Activated CD4-positive, alpha-beta memory T cell treated with anti-CD3 and anti-CD28 coated beads for 36 hours (primary cell): ENCODE measurements at regions not wholly inside any gene's neighbourhood (a gene's known extent, or its start where the extent isn't known, plus 50 kb on each side); places are given as distances from the start of the nearest gene placed in this dataset.
"Not testable (repeated sequence)": the region's sequence is repeated elsewhere in the genome, so short reads cannot be mapped to it uniquely, and the experiment has no call there.

Experiments used
- CTCF ChIA-PET: fragments of 350-600 bp; sonication (Branson Sonifier 250); formaldehyde crosslinking; loops from one replicate; lab custom pipeline; 2021; ENCODE audit warnings: antibody characterized with exemption, inconsistent platforms; lab: Charles Lee
- POLR2A ChIA-PET: fragments of 350-600 bp; sonication (Branson Sonifier 250); formaldehyde crosslinking; loops from one replicate; lab custom pipeline; 2021; ENCODE audit warnings: antibody characterized with exemption; lab: Charles Lee
- DNase-seq: peaks from one replicate; pipeline ENCODE4 v3.0.0-alpha.2; 2020
- H3K27ac Mint-ChIP-seq: one replicate; pipeline ENCODE4 v1.8.0; 2021; ENCODE audit warnings: mixed read lengths
- H3K27me3 Mint-ChIP-seq: one replicate; pipeline ENCODE4 v1.8.0; 2021; ENCODE audit warnings: mixed read lengths
- H3K36me3 Mint-ChIP-seq: one replicate; pipeline ENCODE4 v1.8.0; 2021; ENCODE audit warnings: mixed read lengths
- H3K4me1 Mint-ChIP-seq: one replicate; pipeline ENCODE4 v1.8.0; 2021; ENCODE audit warnings: low read depth, mixed read lengths
- H3K4me3 Mint-ChIP-seq: one replicate; pipeline ENCODE4 v1.8.0; 2021; ENCODE audit warnings: mild to moderate bottlenecking, mixed read lengths
- H3K9me3 Mint-ChIP-seq: one replicate; pipeline ENCODE4 v1.8.0; 2021; ENCODE audit warnings: mixed read lengths
- intact Hi-C: fragments of 100-400 bp; cut with micrococcal nuclease; formaldehyde crosslinking; loops from one replicate; pipeline ENCODE4 v1.15.1; 2023

DNA sequence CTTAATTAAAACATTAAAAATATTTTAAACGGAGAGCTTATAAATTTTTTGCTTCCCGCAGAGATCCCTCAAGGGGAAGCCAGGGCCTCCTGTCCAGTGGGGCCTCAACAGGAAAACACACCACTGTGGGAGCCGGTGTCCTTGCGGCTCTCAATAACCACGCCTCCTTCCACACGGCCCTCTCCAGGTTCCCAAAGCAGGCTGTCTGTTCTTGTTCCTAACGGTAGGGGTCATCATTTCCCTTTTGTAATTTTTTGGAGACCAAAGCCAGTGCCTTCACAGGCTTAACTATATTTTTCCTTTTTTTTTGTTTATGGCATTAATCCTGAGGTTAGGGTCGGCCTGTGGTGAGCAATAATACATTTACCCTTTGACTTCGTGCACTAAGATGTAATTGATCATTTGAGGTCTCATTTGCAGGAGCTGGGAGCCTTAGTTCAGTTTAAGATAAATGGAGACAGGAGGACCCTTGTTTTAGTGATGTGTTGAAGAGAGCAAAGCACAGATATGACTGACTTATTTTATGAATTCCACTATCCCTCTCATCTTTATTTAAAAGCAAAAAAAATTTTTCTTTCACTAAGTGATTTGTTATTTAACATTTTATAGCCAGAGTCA, 77.5 kb upstream of the N4BP1 start:
- peak; percentile 51 for DNase-seq
- peaks cover 1% of the 10 kb centered on the region for H3K36me3 Mint-ChIP-seq
- no peaks in the 10 kb centered on the region for H3K9me3 Mint-ChIP-seq
- peaks cover 12% of the 10 kb centered on the region for H3K27me3 Mint-ChIP-seq
- ChIA-PET POLR2A (no interaction called here), CTCF (interaction anchor here (0.6 to 0.8 kb wide), 4 partner anchors 18 to 914 kb away, joined by 3 to 7 read pairs (median 3); no protein-coding TSS in a partner anchor)
- no peaks in the 10 kb centered on the region for H3K4me1 Mint-ChIP-seq
- H3K27ac Mint-ChIP-seq = no peak overlapping the region
- H3K4me3 Mint-ChIP-seq = no peak overlapping the region
- intact Hi-C loops = loop anchor here (1.0 kb wide), 1 partner anchor 663 kb away; no protein-coding TSS in a partner anchor

GRCh38 chr16:48684148-48684547, 74.2 kb upstream of the N4BP1 start:
- H3K9me3 Mint-ChIP-seq = no peaks in the 10 kb centered on the region
- peaks cover 16% of the 10 kb centered on the region for H3K27me3 Mint-ChIP-seq
- H3K36me3 Mint-ChIP-seq = peaks cover 1% of the 10 kb centered on the region
- CTCF ChIA-PET = no interaction called here
- H3K27ac Mint-ChIP-seq = no peak overlapping the region
- no peak overlapping the region for H3K4me3 Mint-ChIP-seq
- DNase-seq = no peak
- intact Hi-C loops = no loop called here
- H3K4me1 Mint-ChIP-seq = no peaks in the 10 kb centered on the region
- POLR2A ChIA-PET = no interaction called here

DNA sequence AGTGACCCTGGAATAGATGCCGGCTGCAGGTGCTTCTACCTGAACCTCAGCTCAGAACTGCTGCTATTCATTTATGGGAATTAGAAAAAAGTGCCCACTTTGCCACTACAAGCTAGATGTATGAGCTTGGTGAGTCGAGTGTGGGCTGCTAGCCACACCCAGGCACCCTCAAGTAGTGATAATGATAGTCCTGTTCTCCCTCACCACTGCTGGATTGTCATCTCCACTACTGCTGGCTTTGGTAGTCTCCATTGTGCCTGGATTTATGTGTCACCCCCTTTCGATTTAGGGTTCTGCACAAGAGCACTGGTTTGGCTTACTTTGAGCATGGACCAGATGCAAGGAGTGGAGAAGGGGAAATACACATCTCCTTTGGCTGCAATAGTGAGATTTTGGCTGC, 73.0 kb upstream of the N4BP1 start:
- H3K4me3 Mint-ChIP-seq = no peak overlapping the region
- DNase-seq = no peak
- H3K27me3 Mint-ChIP-seq = peaks cover 16% of the 10 kb centered on the region
- H3K4me1 Mint-ChIP-seq = no peaks in the 10 kb centered on the region
- no peaks in the 10 kb centered on the region for H3K9me3 Mint-ChIP-seq
- intact Hi-C loops = no loop called here
- peaks cover 1% of the 10 kb centered on the region for H3K36me3 Mint-ChIP-seq
- no peak overlapping the region for H3K27ac Mint-ChIP-seq
- CTCF ChIA-PET = no interaction called here
- POLR2A ChIA-PET = no interaction called here

DNA sequence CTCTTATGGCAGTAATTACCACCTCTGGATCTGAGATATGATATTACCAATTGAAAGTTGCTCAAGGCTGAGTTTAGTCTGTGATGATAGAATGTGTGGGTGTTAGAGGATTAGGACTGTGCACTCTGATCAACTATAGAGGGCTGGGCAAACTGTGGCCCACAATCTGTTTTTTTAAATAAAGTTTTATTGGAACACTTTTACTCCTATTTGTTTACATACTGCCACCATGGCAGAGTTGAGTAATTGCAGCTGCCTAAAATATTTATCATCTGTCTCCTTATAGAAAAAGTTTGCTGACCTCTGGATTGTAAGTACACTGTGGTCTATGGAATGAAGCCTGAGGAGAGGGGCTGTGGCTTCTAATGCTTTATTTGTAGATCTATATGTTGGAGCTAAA, 71.5 kb upstream of the N4BP1 start:
- CTCF ChIA-PET = no interaction called here

GRCh38 chr16:48680881-48681280, 70.9 kb upstream of the N4BP1 start:
- ChIA-PET POLR2A (no interaction called here), CTCF (no interaction called here)
- Mint-ChIP-seq H3K36me3 (no peaks in the 10 kb centered on the region), H3K4me1 (no peaks in the 10 kb centered on the region), H3K4me3 (no peak overlapping the region), H3K9me3 (no peaks in the 10 kb centered on the region), H3K27me3 (peaks cover 6% of the 10 kb centered on the region), H3K27ac (no peak overlapping the region)
- intact Hi-C loops = no loop called here
- DNase-seq = no peak

More for the DNA sequence above, 71.5 kb upstream of the N4BP1 start:
- H3K4me1 Mint-ChIP-seq = no peaks in the 10 kb centered on the region
- POLR2A ChIA-PET = no interaction called here
- H3K27me3 Mint-ChIP-seq = peaks cover 10% of the 10 kb centered on the region
- no peak overlapping the region for H3K4me3 Mint-ChIP-seq
- peaks cover 1% of the 10 kb centered on the region for H3K36me3 Mint-ChIP-seq
- intact Hi-C loops = no loop called here
- no peaks in the 10 kb centered on the region for H3K9me3 Mint-ChIP-seq
- no peak for DNase-seq
- no peak overlapping the region for H3K27ac Mint-ChIP-seq

DNA sequence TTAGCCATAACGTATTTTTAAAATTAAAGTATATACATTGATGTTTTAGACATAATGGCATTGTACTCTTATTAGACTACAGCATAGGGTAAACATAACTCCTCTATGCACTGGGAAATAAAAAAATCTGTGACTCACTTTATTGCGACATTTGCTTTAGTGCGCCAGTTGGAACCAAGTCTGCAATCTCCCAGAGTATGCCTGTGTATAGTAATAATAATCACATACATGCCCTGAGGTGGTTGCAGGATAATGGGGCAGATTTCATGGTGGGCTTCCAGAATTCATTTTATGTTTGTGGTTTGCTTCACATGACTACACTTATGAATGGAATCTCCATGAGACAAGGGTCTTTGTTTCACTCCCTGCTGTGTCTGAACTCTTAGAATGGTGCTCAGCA, 66.9 kb upstream of the N4BP1 start:
- peaks cover 7% of the 10 kb centered on the region for H3K27me3 Mint-ChIP-seq
- no peak for DNase-seq
- H3K4me3 Mint-ChIP-seq = no peak overlapping the region
- H3K9me3 Mint-ChIP-seq = no peaks in the 10 kb centered on the region
- H3K4me1 Mint-ChIP-seq = no peaks in the 10 kb centered on the region
- H3K36me3 Mint-ChIP-seq = no peaks in the 10 kb centered on the region
- ChIA-PET POLR2A (no interaction called here), CTCF (no interaction called here)
- intact Hi-C loops = no loop called here
- H3K27ac Mint-ChIP-seq = no peak overlapping the region

- POLR2A ChIA-PET = not testable (repeated sequence)
Observed at GRCh38 chr16:48668184-48668583, 58.2 kb upstream of the N4BP1 start.

DNA sequence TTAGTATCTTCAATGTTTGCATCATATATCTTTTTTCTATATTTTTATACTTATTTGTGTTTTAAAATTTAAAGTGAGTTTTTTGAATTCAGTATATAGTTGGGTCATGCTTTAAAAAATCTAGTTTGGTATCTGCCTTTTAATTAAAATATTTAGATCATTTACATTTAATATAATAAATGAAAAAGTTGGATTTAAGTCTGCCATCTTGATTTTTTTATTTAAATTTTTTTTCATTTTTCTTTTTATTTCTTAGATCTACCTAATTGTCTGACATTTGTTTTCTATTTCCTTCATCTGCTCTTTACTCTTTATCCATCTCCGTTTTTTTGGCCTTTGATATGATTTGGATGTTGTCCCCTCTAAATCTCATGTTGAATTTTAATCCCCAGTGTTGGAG, 50.0 kb upstream of the N4BP1 start:
- Mint-ChIP-seq H3K9me3 (peaks cover 36% of the 10 kb centered on the region), H3K4me1 (no peaks in the 10 kb centered on the region), H3K27ac (no peak overlapping the region), H3K27me3 (no peaks in the 10 kb centered on the region), H3K36me3 (peaks cover 5% of the 10 kb centered on the region), H3K4me3 (no peak overlapping the region)
- CTCF ChIA-PET = no interaction called here
- intact Hi-C loops = no loop called here
- DNase-seq = no peak
- POLR2A ChIA-PET = no interaction called here

More at GRCh38 chr16:48668184-48668583, 58.2 kb upstream of the N4BP1 start:
- peaks cover 13% of the 10 kb centered on the region for H3K9me3 Mint-ChIP-seq
- CTCF ChIA-PET, intact Hi-C loops, H3K27ac Mint-ChIP-seq, DNase-seq, H3K4me1 Mint-ChIP-seq, H3K27me3 Mint-ChIP-seq, H3K4me3 Mint-ChIP-seq, H3K36me3 Mint-ChIP-seq: not testable (repeated sequence)
